K562 (cell line): ENCODE measurements at regions not wholly inside any gene's neighbourhood (a gene's known extent, or its start where the extent isn't known, plus 50 kb on each side); places are given as distances from the start of the nearest gene placed in this dataset.
A peak's percentile ranks its signal among the peaks of the same experiment; 100 is the strongest.

Experiments used
- ATAC-seq: fragments of 200-7000 bp; cut with Tn5 transposase; 3 replicates; pipeline ENCODE4 v1.9.1; 2020; ENCODE audit warnings: moderate library complexity
- BruUV-seq: library from RNA; stranded (reverse); fragments of 400-500 nt; replicated peaks from 2 replicates; lab custom pipeline; 2021; lab: Mats Ljungman, UMichigan
- CTCF ChIA-PET: fragments of 300-600 bp; formaldehyde crosslinking; extraction: SDS; loops from one replicate; lab custom pipeline; 2021; ENCODE audit warnings: low intra/inter-chr PET ratio; lab: Yijun Ruan, JAX
- POLR2A ChIA-PET: fragments of 300-600, 350-650 bp; sonication (Branson Sonifier 250); formaldehyde crosslinking; extraction: SDS; loops from one replicate; lab custom pipeline; 2021; ENCODE audit warnings: antibody characterized with exemption, inconsistent platforms; lab: Yijun Ruan, JAX
- DNase-seq, 4 experiments: peaks; one replicate each; pipeline versions ENCODE4 v3.0.0 to v3.0.0-alpha.2; 2011 to 2018; ENCODE audit warnings: low spot score in 3 of 4, mixed read lengths in 3 of 4; ENCODE audit errors: extremely low read depth in 1 of 4
- FAIRE-seq: peaks from 2 replicates; lab custom pipeline; 2011; peaks lifted over from hg19 to GRCh38; lab: Jason Lieb, UNC
- H2AFZ ChIP-seq: 2 replicates; pipeline ENCODE4 v1.6.0; 2011; ENCODE audit warnings: low read depth, low read length, control low read depth, inconsistent platforms
- H3K27ac ChIP-seq: fragments of 200-600 bp; 3 replicates; pipeline ENCODE4 v1.8.0; 2011; ENCODE audit warnings: low read depth, mild to moderate bottlenecking, control low read depth, inconsistent platforms, low read length, moderate library complexity, mixed read lengths; ENCODE audit errors: extremely low read depth
- H3K27me3 ChIP-seq, 2 experiments: fragments of 300-600 bp in 1 of 2; 2 replicates in 1 of 2; 3 replicates in 1 of 2; pipeline versions ENCODE4 v1.6.0 to v1.8.0; 2011; ENCODE audit warnings: inconsistent platforms in 2 of 2, low read length in 2 of 2, mild to moderate bottlenecking in 1 of 2, mixed read lengths in 1 of 2, moderate library complexity in 1 of 2; ENCODE audit not compliant: control insufficient read depth in 2 of 2, insufficient read depth in 2 of 2
- H3K36me3 ChIP-seq: fragments of 300-600 bp; 3 replicates; pipeline ENCODE4 v1.8.0; 2011; ENCODE audit warnings: mild to moderate bottlenecking, low read length, inconsistent platforms; ENCODE audit not compliant: control insufficient read depth, insufficient read depth
- H3K4me1 ChIP-seq, 2 experiments: fragments of 200-600 bp in 1 of 2; replicated peaks in 1 of 2; 2 replicates in 1 of 2; 3 replicates in 1 of 2; pipeline versions ENCODE4 v1.5.1 to v1.8.0; 2011; ENCODE audit warnings: inconsistent platforms in 2 of 2, low read length in 2 of 2, mild to moderate bottlenecking in 1 of 2, mixed read lengths in 1 of 2, moderate library complexity in 1 of 2; ENCODE audit not compliant: control insufficient read depth in 2 of 2, insufficient read depth in 2 of 2
- H3K4me2 ChIP-seq: 2 replicates; pipeline ENCODE4 v1.6.1; 2011; ENCODE audit warnings: low read length, control low read depth, inconsistent platforms, mixed read lengths; ENCODE audit not compliant: insufficient read depth
- H3K4me3 ChIP-seq: fragments of 200-600 bp; sonication (generic), shearing (Covaris generic); 2 replicates; pipeline ENCODE4 v1.5.1; 2016; ENCODE audit warnings: control low read depth, inconsistent platforms
- H3K79me2 ChIP-seq: fragments of 200-600 bp; 3 replicates; pipeline ENCODE4 v1.8.0; 2011; ENCODE audit warnings: low read length, inconsistent platforms; ENCODE audit not compliant: control insufficient read depth, insufficient read depth
- H3K9ac ChIP-seq, 2 experiments: 2 replicates each; pipeline versions ENCODE4 v1.6.0 to v1.6.1; 2011; ENCODE audit warnings: low read depth in 2 of 2, low read length in 2 of 2, control low read depth in 1 of 2, inconsistent platforms in 1 of 2, mild to moderate bottlenecking in 1 of 2, mixed read lengths in 1 of 2; ENCODE audit not compliant: insufficient read depth in 1 of 2
- H3K9me1 ChIP-seq: one replicate; pipeline ENCODE4 v1.6.0; 2011; ENCODE audit warnings: inconsistent platforms, mild to moderate bottlenecking, low read length, moderate library complexity; ENCODE audit not compliant: control insufficient read depth, insufficient read depth
- H3K9me3 ChIP-seq: replicated peaks from 2 replicates; pipeline ENCODE4 v1.5.1; 2011; ENCODE audit warnings: low read depth, low read length, inconsistent platforms; ENCODE audit not compliant: control insufficient read depth, insufficient read depth
- H4K20me1 ChIP-seq: replicated peaks from 2 replicates; pipeline ENCODE4 v1.6.1; 2011; ENCODE audit warnings: low read length, inconsistent platforms, mixed read lengths; ENCODE audit not compliant: control insufficient read depth, insufficient read depth
- CTCFL ChIP-seq: IDR thresholded peaks from 2 replicates; pipeline ENCODE4 v1.6.1; 2011; ENCODE audit warnings: borderline replicate concordance, low read depth, mild to moderate bottlenecking, moderate library complexity, low read length; ENCODE audit not compliant: insufficient read depth, poor library complexity, severe bottlenecking
- MECOM ChIP-seq: fragments of 250-450 bp; sonication (Bioruptor Pico); IDR thresholded peaks from 2 replicates; pipeline ENCODE4 v1.8.0; 2022; ENCODE audit warnings: inconsistent platforms
- NFYB ChIP-seq: IDR thresholded peaks from 2 replicates; pipeline ENCODE4 v1.6.1; 2011; ENCODE audit warnings: mild to moderate bottlenecking, moderate library complexity; ENCODE audit not compliant: insufficient read length; ENCODE audit errors: extremely low read depth
- NR1H2 ChIP-seq: sonication (generic); formaldehyde crosslinking; IDR thresholded peaks from 2 replicates; pipeline ENCODE4 v1.4.0; 2020; ENCODE audit warnings: mild to moderate bottlenecking, missing genetic modification reagents
- TAL1 ChIP-seq: fragments of 450-650 bp; IDR thresholded peaks from 2 replicates; pipeline ENCODE4 v1.6.1; 2016; ENCODE audit warnings: mild to moderate bottlenecking
- THAP7 ChIP-seq: fragments of 250-450 bp; sonication (Bioruptor Pico); IDR thresholded peaks from 2 replicates; pipeline ENCODE4 v1.5.0; 2021
- ZBTB33 ChIP-seq: sonication (generic); formaldehyde crosslinking; IDR thresholded peaks from 2 replicates; pipeline ENCODE4 v1.8.1; 2023; ENCODE audit warnings: mild to moderate bottlenecking, missing genetic modification reagents
- ZKSCAN1 ChIP-seq: fragments of 150-350 bp; IDR thresholded peaks from 2 replicates; pipeline ENCODE4 v1.6.1; 2016; ENCODE audit warnings: low read depth, low read length
- ZNF830 ChIP-seq: fragments of 250-450 bp; sonication (Bioruptor Pico); IDR thresholded peaks from 2 replicates; pipeline ENCODE4 v1.5.0; 2021; ENCODE audit warnings: mild to moderate bottlenecking
- WGBS: fragments of 100-300 bp; shearing (Covaris generic); methylation state at CpG from one replicate; pipeline ENCODE4 v1.1.6; 2016; ENCODE audit warnings: low coverage, mixed read lengths; ENCODE audit not compliant: insufficient coverage; ENCODE audit errors: missing lambda C conversion rate; 5-methylcytosine and 5-hydroxymethylcytosine counted together
- in situ Hi-C: fragments of 300-500 bp; cut with MboI; formaldehyde crosslinking; loops from 4 replicates; pipeline ENCODE4 v1.15.0; 2018; ENCODE audit warnings: inconsistent platforms, mixed read lengths
- intact Hi-C: fragments of 100-400 bp; cut with micrococcal nuclease; formaldehyde crosslinking; loops from 2 replicates; pipeline ENCODE4 v1.14.2; 2022

GRCh38 chr3:181565416-181565815, 146.3 kb upstream of the SOX2 start:
- no peaks in the 10 kb centered on the region for H3K79me2 ChIP-seq
- intact Hi-C loops (no loop called here), in situ Hi-C loops (no loop called here)
- H3K9me1 ChIP-seq = no peaks in the 10 kb centered on the region
- no TSS peak for BruUV-seq
- H3K27ac ChIP-seq = no peak overlapping the region
- H3K9ac ChIP-seq = no peak overlapping the region
- ChIA-PET POLR2A (no interaction called here), CTCF (no interaction called here)
- H3K9me3 ChIP-seq = no peaks in the 10 kb centered on the region; the same call in 1 of the 2 replicates
- H3K4me3 ChIP-seq = no peak overlapping the region
- no peaks in the 10 kb centered on the region for H3K36me3 ChIP-seq
- TF ChIP-seq TAL1 (peak; percentile 13; the same call in 1 of the 2 replicates), CTCFL (no peak)
- TF ChIP-seq, all 486 proteins: peak for 1
- H4K20me1 ChIP-seq = no peaks in the 10 kb centered on the region
- H3K4me1 ChIP-seq = no peaks in the 10 kb centered on the region
- H3K27me3 ChIP-seq = no peaks in the 10 kb centered on the region
- H2AFZ ChIP-seq = no peak overlapping the region
- no peak for DNase-seq
- ATAC-seq = no peak
- H3K4me2 ChIP-seq = no peak overlapping the region
- 0% methylated on average over 3 of the region's 3 CpGs for WGBS
- no peak for FAIRE-seq

GRCh38 chr3:181564222-181564621, 147.5 kb upstream of the SOX2 start:
- Histone ChIP-seq H3K36me3 (no peaks in the 10 kb centered on the region), H3K9me1 (no peaks in the 10 kb centered on the region), H4K20me1 (no peaks in the 10 kb centered on the region), H3K9ac (no peak overlapping the region), H3K27ac (no peak overlapping the region), H3K79me2 (no peaks in the 10 kb centered on the region), H2AFZ (no peak overlapping the region), H3K4me1 (no peaks in the 10 kb centered on the region), H3K9me3 (no peaks in the 10 kb centered on the region; the same call in 1 of the 2 replicates), H3K4me2 (no peak overlapping the region), H3K4me3 (no peak overlapping the region), H3K27me3 (no peaks in the 10 kb centered on the region)
- ATAC-seq (no peak), FAIRE-seq (no peak), DNase-seq (no peak)
- WGBS = 0% methylated on average over 1 of the region's 1 CpG
- POLR2A ChIA-PET = no interaction called here
- intact Hi-C loops (no loop called here), in situ Hi-C loops (no loop called here)
- CTCF ChIA-PET = no interaction called here
- no TSS peak for BruUV-seq
- no peak for TF ChIP-seq NR1H2
- no peak for TF ChIP-seq ZKSCAN1
- no peak for TF ChIP-seq NFYB
- TF ChIP-seq ZNF830 = no peak
- no peak for TF ChIP-seq ZBTB33 (CRISPR knock-in tag)
- no peak for TF ChIP-seq THAP7 (CRISPR knock-in tag)
- no peak for TF ChIP-seq MECOM (CRISPR knock-in tag)
